CD4-positive, alpha-beta T cell treated with Interleukin-6 for 4 hours (primary cell): ENCODE measurements at regions not wholly inside any gene's neighbourhood (a gene's known extent, or its start where the extent isn't known, plus 50 kb on each side); places are given as distances from the start of the nearest gene placed in this dataset.
A peak's percentile ranks its signal among the peaks of the same experiment; 100 is the strongest.

Source experiments
- DNase-seq: peaks from one replicate; pipeline ENCODE4 v3.0.0-alpha.2; 2020; ENCODE audit warnings: mixed read lengths

- DNase-seq: peak; percentile 79
These were observed 160.8 kb upstream of the TLE3 start for GRCh38 chr15:70258369-70259027.

- peak; percentile 30 for DNase-seq
These were observed 160.0 kb upstream of the TLE3 start for GRCh38 chr15:70257573-70258248.

DNA sequence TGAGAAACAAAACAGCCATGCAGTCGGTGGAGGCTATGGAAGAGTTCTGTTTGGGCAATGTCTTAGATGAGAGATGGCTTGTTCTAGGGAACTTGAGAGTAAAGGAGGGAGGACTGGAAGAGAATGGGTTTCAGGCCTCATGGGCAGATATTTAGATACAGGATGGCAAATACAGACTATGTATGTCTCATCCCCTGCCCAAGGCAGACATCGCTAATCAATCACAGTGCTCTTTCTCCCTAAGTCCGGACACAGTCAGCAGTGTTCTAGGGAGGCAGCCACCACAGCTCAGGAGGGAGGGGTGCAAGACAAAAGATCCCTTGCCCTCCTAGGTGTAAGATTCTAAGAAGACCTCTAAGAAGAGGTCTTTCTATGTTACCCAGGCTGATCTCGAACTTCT is 159.3 kb upstream of the TLE3 start:
- DNase-seq: no peak

DNA sequence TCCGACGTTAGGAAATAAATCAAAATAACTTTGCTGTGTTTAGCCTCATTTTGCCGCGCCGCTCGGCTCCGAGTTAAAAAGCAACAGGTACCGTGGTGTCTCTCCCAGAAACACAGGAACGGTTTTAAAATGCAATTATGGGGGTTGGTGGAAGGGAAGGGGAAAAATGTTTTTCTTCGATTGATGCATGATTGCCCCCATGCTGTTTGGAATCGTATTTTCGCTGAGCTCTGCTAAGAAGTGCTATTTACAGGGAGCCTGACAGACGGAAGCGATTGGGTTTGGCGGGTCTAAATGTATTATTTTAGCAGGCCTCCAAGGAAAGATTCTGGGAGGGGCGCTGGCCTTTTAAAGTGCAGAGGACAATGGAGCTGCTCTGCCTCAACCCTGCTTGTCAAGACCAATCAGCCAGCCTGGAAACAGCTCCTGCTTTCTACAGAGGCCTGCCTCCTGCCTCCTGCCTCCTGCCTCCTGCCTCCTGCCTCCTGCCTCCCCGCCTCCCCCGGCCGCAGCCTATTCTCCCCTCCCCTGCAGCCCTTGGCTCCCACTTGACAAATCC is 156.7 kb upstream of the TLE3 start:
- DNase-seq: no peak

DNA sequence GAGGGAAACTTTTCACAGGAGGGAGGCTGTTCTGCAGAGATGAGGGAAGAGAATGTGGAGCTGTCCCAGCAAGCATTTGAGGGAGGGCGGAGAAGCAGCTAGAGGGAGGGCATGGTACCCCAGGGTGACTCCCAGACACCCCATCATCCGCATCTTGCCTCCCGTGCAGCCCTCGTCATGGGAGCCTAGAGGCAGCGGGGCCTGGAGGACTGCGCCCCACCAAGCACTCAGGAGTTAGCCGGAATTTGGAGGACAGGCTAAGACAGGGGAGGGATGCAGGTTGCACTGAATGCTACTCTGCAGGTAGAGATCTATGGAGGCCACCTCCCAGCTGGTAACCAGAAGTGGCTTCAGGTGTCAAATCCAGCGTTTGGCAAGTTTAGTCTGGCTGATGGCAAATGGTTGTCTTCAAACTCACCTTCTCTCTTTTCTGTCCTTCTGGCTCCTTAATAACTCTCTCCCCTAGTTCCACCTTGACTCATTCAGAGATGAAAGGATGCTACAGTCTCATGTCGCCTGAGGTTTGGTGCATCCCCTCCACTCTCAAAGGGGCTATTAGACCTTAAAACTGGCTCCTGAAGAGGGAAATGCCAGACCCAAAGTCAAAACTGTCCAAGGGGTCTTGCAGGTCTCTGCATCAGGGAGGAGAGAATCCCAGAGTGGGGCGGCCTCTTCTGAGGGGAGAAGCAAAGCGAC is 155.9 kb upstream of the TLE3 start:
- DNase-seq: no peak

DNA sequence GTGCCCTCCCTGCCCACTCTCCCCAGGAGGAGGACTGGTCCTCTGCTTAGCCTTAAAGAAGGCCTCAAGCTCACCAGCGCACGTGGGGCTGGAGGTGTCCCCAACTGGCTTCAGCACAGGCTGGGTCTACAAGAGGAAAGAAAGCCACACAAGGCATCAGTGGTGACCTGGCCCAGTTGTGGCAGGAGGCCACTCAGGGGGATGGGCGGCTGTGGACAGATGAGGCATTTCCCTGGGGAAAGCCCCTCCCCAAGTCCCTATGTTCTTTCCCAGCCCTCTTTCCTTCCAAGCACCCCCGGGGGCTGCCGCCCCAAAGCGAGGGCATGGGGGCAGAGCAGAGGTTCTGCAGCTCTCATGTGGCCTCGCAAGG is 155.2 kb upstream of the TLE3 start:
- no peak for DNase-seq

GRCh38 chr15:70252056-70252950 is 154.6 kb upstream of the TLE3 start:
- no peak for DNase-seq

GRCh38 chr15:70251246-70251990 is 153.7 kb upstream of the TLE3 start:
- DNase-seq: no peak

GRCh38 chr15:70250208-70251201 is 152.8 kb upstream of the TLE3 start:
- DNase-seq: no peak

GRCh38 chr15:70249616-70250015 is 151.9 kb upstream of the TLE3 start:
- DNase-seq: no peak

DNA sequence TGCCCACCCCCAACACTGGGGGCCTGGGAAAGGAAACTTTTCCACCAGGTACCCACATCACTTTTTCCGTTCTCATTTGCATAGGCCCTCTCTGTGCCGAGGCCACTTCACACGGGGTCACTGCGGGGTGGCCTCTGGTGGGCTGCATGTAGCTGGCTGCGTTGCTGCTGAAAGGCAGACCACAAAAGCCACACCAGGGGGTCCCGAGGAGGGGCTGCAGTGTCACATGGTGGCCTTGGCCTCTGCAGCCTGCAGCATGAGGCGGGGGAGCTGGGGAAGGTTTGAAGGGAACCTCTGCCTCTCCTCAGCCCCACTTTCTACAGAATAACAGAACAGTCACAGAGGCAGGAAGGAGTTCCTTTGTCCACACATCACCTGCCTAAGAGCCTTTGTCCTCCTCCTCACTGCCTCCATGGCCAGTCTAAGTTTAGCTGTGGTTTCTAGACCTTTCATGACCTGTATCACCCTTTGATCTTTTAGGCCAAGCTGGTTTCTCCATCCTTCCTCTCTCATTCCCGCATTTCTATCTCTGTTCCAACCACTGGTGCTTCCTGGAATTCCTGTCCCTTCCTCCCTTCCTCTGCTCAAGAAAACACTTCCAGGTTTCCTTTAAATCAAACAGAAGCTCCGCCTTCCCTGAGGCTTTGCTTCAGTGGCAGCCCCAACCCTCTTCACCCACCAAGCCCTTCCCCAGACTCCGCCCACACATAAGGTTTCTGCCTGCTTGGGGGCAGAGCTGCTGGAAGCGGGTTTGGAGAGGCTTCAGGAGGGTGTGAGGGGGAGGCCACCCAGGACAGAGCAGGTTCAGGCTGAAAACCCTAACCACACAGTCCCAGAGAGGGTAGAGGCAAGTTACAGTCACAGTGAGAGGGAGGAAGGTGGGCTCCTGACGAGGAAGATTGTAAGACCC is 150.7 kb upstream of the TLE3 start:
- no peak for DNase-seq

DNA sequence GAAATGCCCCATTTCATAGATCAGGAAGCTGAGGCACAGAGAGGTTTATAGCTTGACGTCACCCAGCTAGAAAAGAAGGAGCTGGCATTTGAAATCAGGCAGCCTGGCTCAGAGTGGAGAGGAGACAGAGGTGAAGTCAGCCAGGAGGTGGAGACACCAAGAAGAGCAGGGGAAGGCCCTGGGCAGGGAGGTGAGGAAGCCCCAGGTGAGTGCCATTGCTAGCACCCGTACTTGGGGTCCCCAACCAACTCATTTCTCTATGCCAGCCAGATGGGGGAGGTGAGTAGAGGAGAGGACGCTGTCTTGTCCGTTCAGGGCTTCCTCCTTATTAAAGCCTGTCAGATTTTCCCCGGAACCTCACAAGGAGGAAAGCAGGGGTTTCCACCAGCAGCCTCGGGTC is 149.6 kb upstream of the TLE3 start:
- no peak for DNase-seq

DNA sequence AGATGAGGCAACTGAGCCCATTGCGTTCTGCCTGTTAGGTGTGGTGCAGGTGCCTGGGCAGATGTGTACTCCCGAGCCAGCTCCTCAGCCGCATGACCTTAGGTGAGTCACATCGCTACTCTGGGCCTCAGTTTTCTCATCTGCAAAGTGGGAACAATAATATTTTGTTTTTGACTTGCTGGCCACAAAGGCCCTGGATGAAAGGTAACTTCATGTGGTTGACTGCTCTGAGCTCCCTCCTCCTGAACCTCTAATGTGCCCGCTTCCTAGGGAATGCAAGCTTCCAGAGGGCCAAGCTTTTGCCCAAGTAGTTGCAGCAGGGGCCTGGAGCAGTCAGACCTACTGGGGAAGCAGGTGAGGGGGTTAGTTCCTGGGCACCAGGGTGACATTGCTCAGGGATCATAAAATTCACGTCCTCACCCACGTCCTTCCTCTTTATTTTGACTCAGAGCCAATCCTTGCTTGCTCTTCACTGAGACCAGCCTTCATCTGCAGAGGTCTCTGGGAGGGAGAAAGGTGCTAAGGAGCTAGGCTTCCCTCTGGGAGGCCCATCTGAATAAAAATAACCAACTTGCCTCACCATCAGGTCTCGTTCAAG is 149.0 kb upstream of the TLE3 start:
- no peak for DNase-seq

DNA sequence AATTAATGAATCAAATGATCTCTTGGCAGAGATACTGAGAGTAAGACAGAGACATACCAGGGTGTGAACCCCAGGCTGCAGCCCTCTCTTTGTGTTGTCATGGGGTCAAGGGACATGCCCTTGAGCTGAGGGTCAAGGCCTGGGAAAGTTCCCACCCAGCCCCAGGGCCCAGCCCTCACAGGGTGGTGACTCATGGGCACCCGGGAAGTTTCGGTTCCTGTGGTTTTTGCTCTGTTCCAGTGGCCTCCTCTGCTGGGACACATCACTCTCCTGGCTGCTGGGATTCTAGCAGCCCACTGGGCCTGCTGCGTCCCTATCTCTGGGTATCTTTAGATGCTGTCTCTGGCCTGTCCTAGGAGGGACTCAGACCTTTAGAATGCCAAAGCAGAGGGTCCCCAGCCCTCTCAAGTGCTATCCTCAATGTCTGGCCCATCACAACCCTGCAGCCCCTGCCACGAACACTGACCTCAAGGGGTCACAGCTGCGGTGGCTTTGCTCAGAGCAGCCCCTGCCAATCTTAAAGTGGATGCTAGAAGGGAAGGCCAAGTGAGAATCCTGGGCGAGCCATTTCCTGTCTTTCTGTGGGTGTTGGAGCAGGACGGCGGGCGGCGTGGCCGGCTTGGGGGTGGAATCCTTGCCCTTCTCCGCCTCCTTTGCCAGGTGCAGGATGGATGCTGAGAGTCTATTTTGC is 148.4 kb upstream of the TLE3 start:
- no peak for DNase-seq

DNA sequence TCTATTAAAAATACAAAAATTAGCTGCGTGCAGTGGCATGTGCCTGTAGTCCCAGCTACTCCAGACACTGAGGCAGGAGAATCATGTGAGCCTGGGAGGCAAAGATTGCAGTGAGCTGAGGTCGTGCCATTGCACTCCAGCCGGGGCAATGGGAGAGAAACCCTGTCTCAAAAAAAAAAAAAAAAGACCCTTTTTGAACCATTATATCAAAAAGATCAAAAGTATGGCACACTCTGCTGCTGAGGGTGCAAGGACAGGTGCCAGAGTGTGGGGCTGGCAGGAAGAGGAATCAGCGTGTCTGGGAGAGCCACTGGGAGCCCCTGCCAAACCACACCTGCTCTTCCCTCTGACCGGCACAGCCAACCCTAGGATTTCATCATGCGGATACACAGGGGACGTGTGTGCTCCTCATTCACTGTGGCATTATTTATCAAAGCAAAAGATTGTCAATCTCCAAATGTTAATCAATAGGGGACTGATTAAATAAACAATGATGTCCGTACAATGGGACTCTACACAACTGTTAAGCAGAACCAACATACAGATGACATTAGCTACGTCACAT is 147.3 kb upstream of the TLE3 start:
- no peak for DNase-seq

GRCh38 chr15:70243686-70244540 is 146.2 kb upstream of the TLE3 start:
- no peak for DNase-seq

DNA sequence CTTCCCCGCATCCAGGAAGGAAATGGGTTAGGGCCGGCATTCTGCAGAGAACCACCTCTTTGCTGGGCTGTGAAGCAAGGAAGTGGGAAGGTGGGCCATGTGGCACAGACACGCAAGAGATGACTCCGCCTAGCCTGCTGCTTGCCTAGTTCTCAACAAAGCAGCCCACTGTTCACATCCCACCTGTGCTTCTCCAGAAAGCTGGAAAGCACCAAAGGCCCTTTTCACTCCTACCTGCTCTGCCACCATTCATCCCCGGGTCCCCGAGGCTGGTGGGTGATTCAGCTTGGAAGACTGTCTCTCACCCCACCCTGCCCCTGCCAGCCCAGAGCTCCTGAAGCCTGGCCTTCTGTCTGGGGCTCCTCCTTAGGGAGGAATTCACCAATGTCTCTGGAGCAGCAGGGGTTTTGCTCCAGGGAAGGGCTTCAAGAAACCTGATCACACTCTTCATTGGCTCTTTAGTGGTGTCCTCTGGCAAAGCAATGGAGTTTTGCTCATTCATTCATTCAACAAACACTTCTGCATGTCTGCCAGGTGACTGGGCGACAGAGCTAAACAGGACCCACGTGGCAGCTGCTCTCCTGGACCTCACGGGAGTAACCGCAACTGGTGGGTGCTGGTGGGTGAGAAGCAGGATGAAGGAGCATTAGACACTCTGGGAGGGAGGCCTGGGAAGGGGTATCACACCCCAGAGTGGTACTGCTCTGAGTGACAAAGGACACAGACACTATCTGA is 145.4 kb upstream of the TLE3 start:
- DNase-seq: peak; percentile 19
